ENCODE measurements at regions not wholly inside any gene's neighbourhood (a gene's known extent, or its start where the extent isn't known, plus 50 kb on each side); places are given as distances from the start of the nearest gene placed in this dataset.

DNA sequence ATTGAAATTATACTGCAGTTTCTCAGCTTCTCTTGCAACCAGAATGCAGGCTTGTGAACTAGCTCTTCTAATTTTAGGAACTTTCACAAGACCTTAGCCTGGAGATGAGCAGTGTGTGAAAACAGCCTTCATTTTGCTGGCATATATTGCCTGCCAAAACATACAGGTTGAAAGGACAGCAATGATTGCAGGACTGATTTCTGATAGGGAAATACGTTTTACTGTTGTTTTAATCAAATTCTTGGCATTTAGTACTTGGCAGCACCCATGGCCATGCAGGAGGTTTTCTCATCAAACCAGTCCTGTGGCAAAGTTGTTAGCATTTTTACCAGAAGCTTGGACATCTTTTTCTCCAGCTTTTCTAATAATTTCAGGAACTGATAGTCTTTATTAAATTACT is 91.9 kb upstream of the MUCL1 start:
- H3K27me3 ChIP-seq (ENCODE audit: control insufficient read depth in 2 of 2, insufficient read depth in 2 of 2, low read length in 2 of 2) = no peaks in the 10 kb centered on the region
- H3K9me3 ChIP-seq (replicated peaks in 1 of 2; ENCODE audit: control insufficient read depth in 1 of 2, insufficient read depth in 1 of 2, low read length in 2 of 2) = no peaks in the 10 kb centered on the region
- H3K27ac Mint-ChIP-seq = no peak overlapping the region
- H3K27me3 Mint-ChIP-seq (ENCODE audit: low read depth in 3 of 3) = peaks cover 0 to 2% (median 0%) of the 10 kb centered on the region in 3 donors
- no peak overlapping the region for H3K9ac ChIP-seq (ENCODE audit: insufficient read depth, low read length, poor library complexity, severe bottlenecking)
- no peaks in the 10 kb centered on the region for H3K79me2 ChIP-seq (ENCODE audit: insufficient read depth, low read length)
- peaks cover 4% of the 10 kb centered on the region for H3K4me1 Mint-ChIP-seq
- H3K36me3 Mint-ChIP-seq = no peaks in the 10 kb centered on the region
- 91% methylated on average over 1 of the region's 1 CpG for WGBS (ENCODE audit: insufficient coverage)
- TF ChIP-seq, protein P1, sequence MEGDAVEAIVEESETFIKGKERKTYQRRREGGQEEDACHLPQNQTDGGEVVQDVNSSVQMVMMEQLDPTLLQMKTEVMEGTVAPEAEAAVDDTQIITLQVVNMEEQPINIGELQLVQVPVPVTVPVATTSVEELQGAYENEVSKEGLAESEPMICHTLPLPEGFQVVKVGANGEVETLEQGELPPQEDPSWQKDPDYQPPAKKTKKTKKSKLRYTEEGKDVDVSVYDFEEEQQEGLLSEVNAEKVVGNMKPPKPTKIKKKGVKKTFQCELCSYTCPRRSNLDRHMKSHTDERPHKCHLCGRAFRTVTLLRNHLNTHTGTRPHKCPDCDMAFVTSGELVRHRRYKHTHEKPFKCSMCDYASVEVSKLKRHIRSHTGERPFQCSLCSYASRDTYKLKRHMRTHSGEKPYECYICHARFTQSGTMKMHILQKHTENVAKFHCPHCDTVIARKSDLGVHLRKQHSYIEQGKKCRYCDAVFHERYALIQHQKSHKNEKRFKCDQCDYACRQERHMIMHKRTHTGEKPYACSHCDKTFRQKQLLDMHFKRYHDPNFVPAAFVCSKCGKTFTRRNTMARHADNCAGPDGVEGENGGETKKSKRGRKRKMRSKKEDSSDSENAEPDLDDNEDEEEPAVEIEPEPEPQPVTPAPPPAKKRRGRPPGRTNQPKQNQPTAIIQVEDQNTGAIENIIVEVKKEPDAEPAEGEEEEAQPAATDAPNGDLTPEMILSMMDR (IDR thresholded peaks at IDR 0.05) = no peak
- no peaks in the 10 kb centered on the region for H3K36me3 ChIP-seq (replicated peaks in 1 of 2; ENCODE audit: control insufficient read depth in 1 of 2, insufficient read depth in 2 of 2, low read length in 2 of 2)
- no peak overlapping the region for H3K4me3 ChIP-seq (replicated peaks in 1 of 3; ENCODE audit: low read depth in 2 of 3, low read length in 3 of 3)
- no peak overlapping the region for H3K4me2 ChIP-seq (replicated peaks; ENCODE audit: extremely low read depth, low read length, poor library complexity, severe bottlenecking)
- DNase-seq = no peak
- no peak overlapping the region for H3K27ac ChIP-seq (ENCODE audit: low read depth in 1 of 2, low read length in 2 of 2)
- no peaks in the 10 kb centered on the region for H3K4me1 ChIP-seq (ENCODE audit: control insufficient read depth in 1 of 2, insufficient read depth in 2 of 2, low read length in 2 of 2)
- peak overlapping the region; percentile 6 for H2AFZ ChIP-seq (ENCODE audit: insufficient read depth, low read depth, low read length, poor library complexity, severe bottlenecking)
- no peak overlapping the region for H3K4me3 Mint-ChIP-seq
- intact Hi-C loops (cut with micrococcal nuclease) = no loop called here
- peaks cover 0 to 9% (median 7%) of the 10 kb centered on the region in 7 donors for H3K9me3 Mint-ChIP-seq
- no peaks in the 10 kb centered on the region for H4K20me1 ChIP-seq (ENCODE audit: insufficient read depth, low read length)

DNA sequence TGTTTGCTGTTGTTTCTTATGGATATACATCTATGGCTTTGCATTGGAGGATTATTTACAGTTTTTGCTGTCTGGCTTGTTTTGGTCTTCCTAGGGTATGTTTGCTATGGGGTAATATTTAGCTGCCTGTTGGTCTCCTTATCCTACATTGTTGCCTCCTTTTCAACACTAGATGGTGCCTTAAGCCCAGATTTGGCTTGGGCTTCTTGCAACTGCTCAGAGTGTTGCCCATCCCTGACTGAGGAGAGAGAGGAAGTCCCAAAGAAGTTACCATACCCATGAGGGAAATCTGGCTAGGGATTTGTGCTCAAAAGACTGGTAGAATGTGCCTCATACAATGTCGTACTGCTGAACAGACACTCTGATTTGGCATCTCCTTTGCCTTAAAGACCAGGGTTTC is 94.6 kb upstream of the MUCL1 start:
- Mint-ChIP-seq H3K27me3 (ENCODE audit: low read depth in 3 of 3) (peaks cover 0 to 4% (median 0%) of the 10 kb centered on the region in 3 donors), H3K9me3 (peaks cover 0 to 9% (median 7%) of the 10 kb centered on the region in 7 donors), H3K4me1 (no peaks in the 10 kb centered on the region), H3K36me3 (no peaks in the 10 kb centered on the region), H3K4me3 (no peak overlapping the region), H3K27ac (no peak overlapping the region)
- WGBS (ENCODE audit: insufficient coverage) = 60% methylated on average over 1 of the region's 1 CpG
- no peak overlapping the region for H3K4me3 ChIP-seq (replicated peaks in 1 of 3; ENCODE audit: low read depth in 2 of 3, low read length in 3 of 3)
- H3K4me2 ChIP-seq (replicated peaks; ENCODE audit: extremely low read depth, low read length, poor library complexity, severe bottlenecking) = no peak overlapping the region
- H4K20me1 ChIP-seq (ENCODE audit: insufficient read depth, low read length) = no peaks in the 10 kb centered on the region
- H3K9ac ChIP-seq (ENCODE audit: insufficient read depth, low read length, poor library complexity, severe bottlenecking) = no peak overlapping the region
- H3K4me1 ChIP-seq (ENCODE audit: control insufficient read depth in 1 of 2, insufficient read depth in 2 of 2, low read length in 2 of 2) = no peaks in the 10 kb centered on the region
- TF ChIP-seq, protein P1 (IDR thresholded peaks at IDR 0.05) = peak; percentile 59
- H3K27me3 ChIP-seq (ENCODE audit: control insufficient read depth in 2 of 2, insufficient read depth in 2 of 2, low read length in 2 of 2) = no peaks in the 10 kb centered on the region
- no peak overlapping the region for H2AFZ ChIP-seq (ENCODE audit: insufficient read depth, low read depth, low read length, poor library complexity, severe bottlenecking)
- no peaks in the 10 kb centered on the region for H3K9me3 ChIP-seq (replicated peaks in 1 of 2; ENCODE audit: control insufficient read depth in 1 of 2, insufficient read depth in 1 of 2, low read length in 2 of 2)
- H3K36me3 ChIP-seq (replicated peaks in 1 of 2; ENCODE audit: control insufficient read depth in 1 of 2, insufficient read depth in 2 of 2, low read length in 2 of 2) = no peaks in the 10 kb centered on the region
- H3K27ac ChIP-seq (ENCODE audit: low read depth in 1 of 2, low read length in 2 of 2) = no peak overlapping the region
- no peaks in the 10 kb centered on the region for H3K79me2 ChIP-seq (ENCODE audit: insufficient read depth, low read length)
- DNase-seq = peak; percentile 27 to 52 (median 37)
- intact Hi-C loops (cut with micrococcal nuclease) = loop anchor here in 1 of 2 donors (10.0 kb wide), 1 partner anchor 95 kb away; the partner anchor contains the start of gene MUCL1

All from CD14-positive monocyte (primary cell).